ENCODE measurements at regions not wholly inside any gene's neighbourhood (a gene's known extent, or its start where the extent isn't known, plus 50 kb on each side); places are given as distances from the start of the nearest gene placed in this dataset.
A peak's percentile ranks its signal among the peaks of the same experiment; 100 is the strongest.

- peak; percentile 90 for DNase-seq (ENCODE audit: low read depth)
Measured at GRCh38 chr3:110526777-110527727, 544.6 kb upstream of the NECTIN3 start.

- DNase-seq (ENCODE audit: low read depth): peak; percentile 8
Measured at GRCh38 chr3:110528305-110529121, 543.1 kb upstream of the NECTIN3 start.

- no peak for DNase-seq (ENCODE audit: low read depth)
Measured at GRCh38 chr3:110530902-110531301, 540.7 kb upstream of the NECTIN3 start.

GRCh38 chr3:110533089-110533488 is 538.5 kb upstream of the NECTIN3 start:
- no peak for DNase-seq (ENCODE audit: low read depth)

- DNase-seq (ENCODE audit: low read depth): no peak
Measured at GRCh38 chr3:110542552-110543150, 529.0 kb upstream of the NECTIN3 start.

- DNase-seq (ENCODE audit: low read depth): no peak
Measured at GRCh38 chr3:110544730-110545129, 526.9 kb upstream of the NECTIN3 start.

GRCh38 chr3:110550511-110550910 is 521.1 kb upstream of the NECTIN3 start:
- DNase-seq (ENCODE audit: low read depth): no peak

GRCh38 chr3:110562621-110563020 is 509.0 kb upstream of the NECTIN3 start:
- DNase-seq (ENCODE audit: low read depth): peak; percentile 56

- DNase-seq (ENCODE audit: low read depth): no peak
Measured at GRCh38 chr3:110564674-110565073, 506.9 kb upstream of the NECTIN3 start.

- no peak for DNase-seq (ENCODE audit: low read depth)
Measured at GRCh38 chr3:110567029-110567428, 504.6 kb upstream of the NECTIN3 start.

- peak; percentile 96 for DNase-seq (ENCODE audit: low read depth)
Measured at GRCh38 chr3:110568246-110568645, 503.4 kb upstream of the NECTIN3 start.

GRCh38 chr3:110569073-110569472 is 502.5 kb upstream of the NECTIN3 start:
- DNase-seq (ENCODE audit: low read depth): no peak

GRCh38 chr3:110575702-110576101 is 495.9 kb upstream of the NECTIN3 start:
- DNase-seq (ENCODE audit: low read depth): no peak

GRCh38 chr3:110576960-110577359 is 494.7 kb upstream of the NECTIN3 start:
- DNase-seq (ENCODE audit: low read depth): peak; percentile 93

GRCh38 chr3:110577854-110578253 is 493.8 kb upstream of the NECTIN3 start:
- DNase-seq (ENCODE audit: low read depth): peak; percentile 32

- DNase-seq (ENCODE audit: low read depth): peak; percentile 52
Measured at GRCh38 chr3:110579840-110580550, 491.6 kb upstream of the NECTIN3 start.

GRCh38 chr3:110583373-110583935 is 488.2 kb upstream of the NECTIN3 start:
- no peak for DNase-seq (ENCODE audit: low read depth)

- no peak for DNase-seq (ENCODE audit: low read depth)
Measured at GRCh38 chr3:110588906-110589305, 482.7 kb upstream of the NECTIN3 start.

GRCh38 chr3:110589341-110589740 is 482.3 kb upstream of the NECTIN3 start:
- peak; percentile 6 for DNase-seq (ENCODE audit: low read depth)

- no peak for DNase-seq (ENCODE audit: low read depth)
Measured at GRCh38 chr3:110593749-110594148, 477.9 kb upstream of the NECTIN3 start.

GRCh38 chr3:110598847-110599490 is 472.6 kb upstream of the NECTIN3 start:
- peak; percentile 48 for DNase-seq (ENCODE audit: low read depth)

All from RPMI7951 (cell line).